Right hindlimb (tissue), 1 donor: ENCODE measurements at regions not wholly inside any gene's neighbourhood (a gene's known extent, or its start where the extent isn't known, plus 50 kb on each side); places are given as distances from the start of the nearest gene placed in this dataset.
A peak's percentile ranks its signal among the peaks of the same experiment; 100 is the strongest.

Experiments used
- DNase-seq: peaks from one replicate; pipeline ENCODE4 v3.0.0-alpha.2; 2018

DNA sequence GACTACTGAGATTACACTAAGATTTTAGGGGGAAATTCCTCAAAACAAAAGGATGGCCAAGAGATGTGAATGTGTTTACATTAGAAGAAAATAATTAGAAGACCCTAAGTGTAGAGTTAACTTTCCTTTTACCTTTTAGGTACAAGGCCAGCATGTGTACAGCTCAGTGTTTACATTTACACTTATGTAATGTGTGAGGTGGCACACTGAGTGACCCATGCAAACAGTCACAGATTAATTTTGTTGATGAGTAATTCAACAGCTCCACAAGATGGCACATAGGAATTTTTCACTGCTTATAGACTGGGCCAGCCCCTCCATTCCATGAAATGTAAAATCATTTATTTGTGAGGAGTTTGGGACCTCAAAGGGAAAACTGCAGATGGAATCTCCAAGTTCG, 90.1 kb upstream of the SLC12A2 start:
- DNase-seq = no peak

DNA sequence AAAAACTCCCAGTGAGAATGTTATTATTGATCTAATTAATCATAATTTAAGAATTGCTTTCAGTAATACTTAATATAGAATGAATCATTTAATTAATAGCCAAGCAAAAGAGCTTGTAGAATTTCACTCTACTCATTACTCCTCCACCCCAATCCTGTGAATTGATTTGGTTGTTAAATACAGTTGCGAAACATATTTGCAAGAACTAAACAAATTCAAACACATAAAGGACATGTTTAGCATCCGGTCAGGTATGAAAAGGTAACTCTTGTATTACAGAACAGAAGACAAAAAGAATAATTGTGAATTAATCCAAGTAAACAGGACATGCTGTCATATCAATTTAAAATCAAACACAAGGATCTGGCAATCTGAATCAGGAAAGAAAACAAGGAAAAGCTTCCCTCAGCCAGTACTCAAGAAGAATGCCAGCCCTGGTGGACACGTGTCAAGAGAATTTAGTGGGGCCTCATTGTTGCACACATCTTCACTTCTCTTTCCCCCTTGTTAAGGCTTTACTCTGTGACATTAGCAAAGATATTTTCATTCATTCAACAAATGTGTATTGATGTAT, 89.4 kb upstream of the SLC12A2 start:
- DNase-seq = no peak

DNA sequence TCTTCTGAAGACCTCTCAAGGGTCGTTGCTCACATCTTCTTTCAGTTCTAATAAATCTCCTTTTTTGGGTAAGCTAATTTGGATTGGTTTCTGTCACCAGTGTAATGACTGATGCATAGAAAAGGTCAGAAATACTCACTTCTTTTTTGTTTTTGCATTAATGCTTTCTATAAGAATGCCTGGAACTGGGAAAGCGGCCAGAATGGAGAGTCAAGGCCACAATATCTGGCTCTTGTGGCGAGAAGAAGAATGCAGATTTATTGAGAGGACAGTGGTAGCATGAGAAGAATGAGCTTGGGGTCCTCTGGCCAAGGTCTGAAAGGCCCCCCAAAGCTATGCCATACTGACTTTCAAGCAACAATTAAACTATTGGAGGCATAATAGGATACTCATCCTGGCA, 88.0 kb upstream of the SLC12A2 start:
- DNase-seq = no peak

DNA sequence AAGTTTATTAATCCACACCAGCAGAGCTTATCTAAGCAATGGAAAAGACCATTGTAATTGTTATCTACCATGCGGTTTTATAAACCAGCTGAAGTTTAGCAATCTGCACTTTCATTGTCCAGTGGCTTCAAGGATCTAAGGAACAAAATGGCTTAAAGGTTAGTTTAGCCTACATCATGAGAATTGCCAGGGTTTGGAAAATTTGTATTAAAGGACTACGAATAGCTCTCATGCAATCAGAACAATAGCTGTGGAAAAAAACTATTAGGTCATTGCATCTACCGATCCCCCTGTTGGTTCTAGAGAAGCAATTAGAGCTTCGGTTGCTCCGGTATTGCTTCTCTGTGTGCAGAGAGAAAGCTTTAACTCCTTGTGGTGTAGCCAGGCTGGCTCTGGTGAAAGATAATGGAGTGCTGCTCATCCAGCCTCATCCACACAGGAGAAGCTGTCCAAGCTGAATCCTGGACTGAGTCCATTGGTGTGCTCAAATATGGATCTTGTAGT, 86.3 kb upstream of the SLC12A2 start:
- peak; percentile 22 for DNase-seq

DNA sequence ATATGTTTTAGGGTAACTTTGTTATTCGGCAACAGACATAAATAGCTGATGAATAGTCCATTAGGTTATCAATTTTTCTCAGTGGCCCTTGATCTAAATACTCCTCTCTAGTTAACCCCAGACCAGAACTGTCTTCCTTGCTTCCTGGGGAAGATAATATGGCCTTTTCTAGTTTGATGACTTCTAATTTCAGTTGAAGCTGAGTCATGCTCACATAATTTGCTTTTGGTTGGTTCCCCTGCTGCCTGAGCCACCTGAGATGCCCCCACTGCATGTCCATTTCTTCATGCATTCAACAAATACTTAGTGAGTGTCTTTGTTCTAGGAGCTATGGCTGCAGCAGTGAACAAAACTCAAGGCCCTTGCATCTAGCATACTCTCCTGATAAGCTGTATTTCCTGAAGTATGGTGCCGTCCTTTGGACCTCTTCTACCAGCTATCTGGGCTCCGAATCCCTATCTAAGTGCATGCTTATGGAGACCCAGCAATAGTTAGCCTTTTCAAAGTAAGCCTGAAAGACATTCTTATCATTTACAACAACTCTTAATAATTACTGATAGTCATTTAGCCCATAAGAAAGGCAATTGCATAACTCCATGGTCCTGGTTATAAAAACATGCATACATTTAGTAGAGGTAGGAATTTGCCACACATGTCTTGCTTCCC, 84.5 kb upstream of the SLC12A2 start:
- DNase-seq = no peak

DNA sequence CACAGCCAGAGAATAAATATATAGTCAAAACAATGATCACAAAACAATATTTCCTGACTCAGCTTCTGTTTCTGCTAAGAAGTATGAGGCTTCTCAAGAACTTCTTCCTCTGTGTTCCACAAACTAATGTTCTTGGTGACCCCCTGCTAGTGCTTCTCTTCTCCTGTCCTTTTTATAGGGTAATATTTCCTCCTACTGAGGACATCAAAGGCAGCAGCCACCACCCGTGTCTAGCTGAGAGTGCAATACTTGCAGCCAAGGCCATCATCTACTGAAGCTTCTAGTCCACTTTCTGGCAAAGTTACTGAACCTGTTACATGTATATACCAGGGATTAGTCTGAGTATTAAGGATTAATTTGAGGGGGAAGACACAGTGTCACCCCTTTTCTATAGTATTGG, 83.7 kb upstream of the SLC12A2 start:
- no peak for DNase-seq

DNA sequence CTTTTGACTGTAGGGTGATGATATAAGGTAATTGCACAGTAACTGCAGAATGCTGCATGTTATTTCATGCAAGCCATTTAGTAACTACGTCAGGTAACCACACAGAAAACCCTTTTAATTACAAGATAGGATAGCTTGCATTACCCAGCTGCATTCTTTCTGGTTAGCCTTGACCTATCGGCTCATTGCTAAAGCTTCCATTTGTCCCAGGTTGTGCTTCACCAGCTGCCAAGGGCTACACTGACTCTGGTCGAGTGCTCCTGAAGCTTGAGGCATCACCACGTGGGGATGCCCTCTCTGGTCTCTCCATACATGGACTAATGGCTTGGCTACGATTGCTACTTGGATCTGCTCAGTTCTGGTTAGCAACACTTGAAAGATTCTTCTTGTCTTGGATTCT, 81.1 kb upstream of the SLC12A2 start:
- DNase-seq = peak; percentile 21

DNA sequence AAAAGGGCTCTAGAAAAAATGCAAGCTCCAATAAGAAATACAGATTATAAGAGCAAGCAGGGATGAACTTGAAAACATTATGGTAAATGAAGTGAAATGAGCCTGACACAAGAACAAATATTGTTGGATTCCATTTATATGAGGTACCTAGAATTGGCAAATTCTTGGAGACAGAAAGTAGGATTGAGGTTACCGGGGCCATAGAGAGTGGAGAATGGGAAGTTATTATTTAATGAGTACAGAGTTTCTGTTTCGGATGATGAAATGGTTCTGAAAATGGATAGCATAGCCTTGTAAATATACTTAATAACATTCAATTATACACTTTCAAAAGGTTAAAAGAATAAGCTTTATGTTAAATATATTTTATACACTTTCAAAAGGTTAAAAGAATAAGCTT, 75.6 kb upstream of the SLC12A2 start:
- no peak for DNase-seq

DNA sequence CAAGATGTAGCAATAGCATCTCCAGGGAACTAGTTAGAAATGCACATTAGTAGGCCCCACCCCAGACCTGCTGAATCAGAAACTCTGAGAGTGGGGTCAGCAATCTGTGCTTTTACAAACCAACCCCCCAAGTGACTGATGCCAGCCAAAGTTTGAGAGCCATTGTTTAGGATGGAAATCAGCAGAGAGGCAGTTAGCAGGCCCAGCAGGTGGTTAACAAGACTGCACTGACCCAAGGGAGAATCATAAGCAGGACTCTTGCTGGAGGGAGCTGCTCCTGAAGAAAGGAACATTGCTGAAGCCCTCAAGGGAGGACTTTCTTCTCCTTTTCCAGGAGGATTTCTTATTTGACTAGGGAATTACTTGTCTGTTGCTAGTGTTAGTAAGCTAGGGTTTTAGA, 74.2 kb upstream of the SLC12A2 start:
- DNase-seq = no peak

DNA sequence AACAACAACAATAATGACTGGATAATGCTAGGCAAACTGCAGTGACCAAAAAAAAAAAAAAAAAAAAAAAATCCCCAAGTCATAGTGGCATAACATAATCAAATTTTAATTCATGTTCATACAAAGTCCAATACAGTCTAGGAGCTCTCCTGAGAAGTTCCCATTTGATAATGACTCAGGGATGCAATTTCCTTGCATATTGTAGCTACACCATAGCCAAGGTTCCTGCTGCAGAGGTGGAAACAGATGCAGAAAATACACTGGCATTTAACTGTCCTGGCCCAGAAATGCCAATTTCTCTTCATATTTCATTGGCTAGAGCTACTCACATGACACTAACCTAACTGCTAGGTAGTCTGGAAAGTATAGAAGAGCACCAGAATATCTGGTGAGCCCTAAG, 72.2 kb upstream of the SLC12A2 start:
- DNase-seq = no peak

DNA sequence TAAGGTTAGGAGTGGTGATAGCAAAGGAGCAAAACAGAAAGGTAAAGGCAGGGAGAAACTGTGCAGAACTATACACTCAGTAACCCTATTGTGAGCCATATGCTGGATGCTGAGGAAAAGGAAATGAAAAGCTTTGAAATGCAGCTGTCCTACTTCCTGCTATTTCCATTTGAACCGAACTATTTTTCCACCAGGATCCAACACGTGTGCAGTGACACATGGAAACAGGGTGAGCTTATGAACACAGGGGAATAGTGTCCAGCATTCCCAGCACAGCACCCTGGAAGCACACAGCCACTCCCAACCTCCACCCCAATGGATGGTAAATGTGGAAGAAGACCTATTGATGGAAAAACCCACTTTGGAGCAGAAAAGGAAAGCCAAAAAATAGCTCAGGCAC, 69.0 kb upstream of the SLC12A2 start:
- DNase-seq = peak; percentile 16

DNA sequence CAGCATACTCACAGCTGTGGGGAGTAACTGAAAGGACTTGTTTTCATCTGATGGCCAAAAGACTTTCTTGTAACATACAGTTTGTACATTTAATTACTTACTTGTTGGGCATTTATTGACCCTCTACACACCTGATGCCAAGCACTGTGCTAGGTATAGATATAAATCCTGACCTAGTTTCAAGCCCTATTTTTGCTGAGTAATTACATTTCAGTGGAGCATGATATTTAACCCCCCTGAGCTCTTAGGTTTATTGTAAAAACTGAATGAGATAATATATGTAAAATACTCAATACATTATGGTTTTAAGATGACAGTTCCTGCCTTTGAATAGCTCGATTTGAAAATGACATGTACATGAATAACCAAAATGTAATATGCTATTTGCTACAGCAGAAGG, 68.1 kb upstream of the SLC12A2 start:
- DNase-seq = no peak

DNA sequence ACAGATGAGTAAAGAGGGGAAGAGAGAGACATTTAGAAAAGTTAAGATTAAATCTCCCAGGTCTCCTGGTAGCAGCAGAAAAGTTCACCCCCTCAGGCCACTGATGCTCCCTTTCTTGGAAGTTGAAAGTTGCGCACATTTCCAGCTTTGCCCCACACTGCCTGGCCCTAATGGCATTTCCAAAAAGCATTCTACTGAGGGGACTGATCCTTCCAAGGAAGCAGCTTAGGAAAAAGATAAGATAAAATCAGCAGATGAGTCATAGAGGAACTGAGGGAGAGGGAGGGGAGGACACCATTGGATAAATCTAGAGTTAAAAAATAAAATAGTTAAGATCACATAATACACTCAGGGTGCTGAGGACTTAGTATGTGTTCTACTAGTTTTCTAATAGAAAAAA, 67.6 kb upstream of the SLC12A2 start:
- no peak for DNase-seq

DNA sequence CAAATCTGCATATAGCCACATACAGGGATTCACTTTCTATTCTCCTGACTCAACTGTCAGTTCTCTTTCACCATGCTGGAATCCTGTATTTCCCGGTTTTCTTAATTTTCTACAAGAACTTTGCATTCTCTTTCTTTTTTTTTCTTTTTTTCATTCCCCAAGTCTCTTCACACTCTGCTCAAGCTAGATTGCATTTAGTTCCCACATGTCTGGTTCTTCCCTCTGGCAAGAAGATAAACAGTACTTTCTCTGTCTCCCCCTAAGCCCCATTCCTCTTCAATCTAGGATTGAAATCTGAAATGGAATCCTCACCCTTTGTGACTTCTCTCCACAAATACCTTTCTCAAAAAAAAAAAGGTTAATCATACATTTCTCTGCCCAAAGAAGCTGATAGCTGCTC, 64.2 kb upstream of the SLC12A2 start:
- no peak for DNase-seq

DNA sequence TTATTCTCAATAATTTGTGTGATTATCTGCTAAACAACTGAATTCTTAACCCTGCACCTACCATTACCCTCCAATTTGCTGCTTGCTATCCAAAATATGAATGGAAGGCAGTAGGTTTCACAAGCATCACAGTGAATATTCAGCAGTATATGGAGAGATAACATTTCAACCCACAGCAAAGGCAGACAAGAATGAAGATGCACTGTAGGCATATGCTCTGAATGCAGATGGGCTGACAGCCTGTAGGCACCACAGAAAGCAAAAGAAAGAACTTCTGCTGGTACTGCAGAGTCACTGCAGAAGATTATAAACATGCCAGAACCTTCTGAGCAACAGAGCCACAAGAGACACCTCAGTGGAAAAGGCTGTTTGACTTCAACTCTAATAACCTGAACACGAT, 63.6 kb upstream of the SLC12A2 start:
- no peak for DNase-seq

DNA sequence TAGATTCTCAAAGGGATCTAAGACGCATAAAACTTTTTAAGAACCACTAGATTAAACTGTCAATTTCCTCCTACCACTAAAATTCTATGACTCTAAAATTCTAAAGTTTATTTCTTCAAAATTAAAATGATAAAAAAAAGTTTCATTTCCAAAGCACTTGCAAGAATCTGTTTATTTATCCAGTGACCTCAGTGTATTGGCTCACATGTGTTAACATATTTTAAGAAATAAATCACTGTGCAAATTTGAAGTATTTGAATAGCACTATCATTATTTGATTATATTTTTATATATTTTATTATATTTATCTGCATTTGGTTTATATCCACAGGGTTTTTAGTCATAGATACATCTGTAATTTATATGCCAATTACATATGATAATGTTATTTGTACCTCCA, 62.2 kb upstream of the SLC12A2 start:
- DNase-seq = no peak
